ENCODE measurements at regions not wholly inside any gene's neighbourhood (a gene's known extent, or its start where the extent isn't known, plus 50 kb on each side); places are given as distances from the start of the nearest gene placed in this dataset.

DNA sequence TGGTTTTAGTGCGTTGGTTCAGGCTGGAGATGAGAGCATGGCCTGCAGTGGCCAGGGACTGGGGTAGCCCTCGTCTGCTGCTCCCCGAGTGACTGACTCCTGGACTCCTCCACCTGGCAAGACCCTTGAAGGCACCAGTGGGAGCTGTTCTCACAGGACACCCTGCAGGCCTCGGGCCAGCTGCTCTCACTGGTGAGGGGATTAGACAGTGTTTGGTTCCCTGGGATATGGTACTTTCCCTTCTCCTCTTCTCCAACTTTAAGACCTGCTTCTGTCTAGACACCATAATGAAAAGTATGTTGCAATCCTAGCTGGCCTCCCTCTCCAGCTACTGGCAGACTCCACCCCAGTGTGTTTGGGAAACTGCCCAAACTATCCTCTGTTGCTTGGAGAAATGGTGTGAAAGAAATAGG lies 168.8 kb upstream of the CADM1 start:
- TF ChIP-seq, protein P1, sequence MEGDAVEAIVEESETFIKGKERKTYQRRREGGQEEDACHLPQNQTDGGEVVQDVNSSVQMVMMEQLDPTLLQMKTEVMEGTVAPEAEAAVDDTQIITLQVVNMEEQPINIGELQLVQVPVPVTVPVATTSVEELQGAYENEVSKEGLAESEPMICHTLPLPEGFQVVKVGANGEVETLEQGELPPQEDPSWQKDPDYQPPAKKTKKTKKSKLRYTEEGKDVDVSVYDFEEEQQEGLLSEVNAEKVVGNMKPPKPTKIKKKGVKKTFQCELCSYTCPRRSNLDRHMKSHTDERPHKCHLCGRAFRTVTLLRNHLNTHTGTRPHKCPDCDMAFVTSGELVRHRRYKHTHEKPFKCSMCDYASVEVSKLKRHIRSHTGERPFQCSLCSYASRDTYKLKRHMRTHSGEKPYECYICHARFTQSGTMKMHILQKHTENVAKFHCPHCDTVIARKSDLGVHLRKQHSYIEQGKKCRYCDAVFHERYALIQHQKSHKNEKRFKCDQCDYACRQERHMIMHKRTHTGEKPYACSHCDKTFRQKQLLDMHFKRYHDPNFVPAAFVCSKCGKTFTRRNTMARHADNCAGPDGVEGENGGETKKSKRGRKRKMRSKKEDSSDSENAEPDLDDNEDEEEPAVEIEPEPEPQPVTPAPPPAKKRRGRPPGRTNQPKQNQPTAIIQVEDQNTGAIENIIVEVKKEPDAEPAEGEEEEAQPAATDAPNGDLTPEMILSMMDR (IDR thresholded peaks at IDR 0.05), result no peak
- TF ChIP-seq, protein P2, sequence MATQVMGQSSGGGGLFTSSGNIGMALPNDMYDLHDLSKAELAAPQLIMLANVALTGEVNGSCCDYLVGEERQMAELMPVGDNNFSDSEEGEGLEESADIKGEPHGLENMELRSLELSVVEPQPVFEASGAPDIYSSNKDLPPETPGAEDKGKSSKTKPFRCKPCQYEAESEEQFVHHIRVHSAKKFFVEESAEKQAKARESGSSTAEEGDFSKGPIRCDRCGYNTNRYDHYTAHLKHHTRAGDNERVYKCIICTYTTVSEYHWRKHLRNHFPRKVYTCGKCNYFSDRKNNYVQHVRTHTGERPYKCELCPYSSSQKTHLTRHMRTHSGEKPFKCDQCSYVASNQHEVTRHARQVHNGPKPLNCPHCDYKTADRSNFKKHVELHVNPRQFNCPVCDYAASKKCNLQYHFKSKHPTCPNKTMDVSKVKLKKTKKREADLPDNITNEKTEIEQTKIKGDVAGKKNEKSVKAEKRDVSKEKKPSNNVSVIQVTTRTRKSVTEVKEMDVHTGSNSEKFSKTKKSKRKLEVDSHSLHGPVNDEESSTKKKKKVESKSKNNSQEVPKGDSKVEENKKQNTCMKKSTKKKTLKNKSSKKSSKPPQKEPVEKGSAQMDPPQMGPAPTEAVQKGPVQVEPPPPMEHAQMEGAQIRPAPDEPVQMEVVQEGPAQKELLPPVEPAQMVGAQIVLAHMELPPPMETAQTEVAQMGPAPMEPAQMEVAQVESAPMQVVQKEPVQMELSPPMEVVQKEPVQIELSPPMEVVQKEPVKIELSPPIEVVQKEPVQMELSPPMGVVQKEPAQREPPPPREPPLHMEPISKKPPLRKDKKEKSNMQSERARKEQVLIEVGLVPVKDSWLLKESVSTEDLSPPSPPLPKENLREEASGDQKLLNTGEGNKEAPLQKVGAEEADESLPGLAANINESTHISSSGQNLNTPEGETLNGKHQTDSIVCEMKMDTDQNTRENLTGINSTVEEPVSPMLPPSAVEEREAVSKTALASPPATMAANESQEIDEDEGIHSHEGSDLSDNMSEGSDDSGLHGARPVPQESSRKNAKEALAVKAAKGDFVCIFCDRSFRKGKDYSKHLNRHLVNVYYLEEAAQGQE (IDR thresholded peaks at IDR 0.05; ENCODE audit: insufficient read depth in 1 of 2, low read depth in 2 of 2, low read length in 1 of 2), result no peak
- TF ChIP-seq TCF7L2 (IDR thresholded peaks at IDR 0.05; ENCODE audit: low read depth, low read length) (no peak), POLR2AphosphoS5 (IDR thresholded peaks at IDR 0.05; ENCODE audit: low read depth, low read length) (no peak)
